K562 (cell line): ENCODE measurements at regions not wholly inside any gene's neighbourhood (a gene's known extent, or its start where the extent isn't known, plus 50 kb on each side); places are given as distances from the start of the nearest gene placed in this dataset.

ENCODE experiments used
- CREBBP ChIP-seq: IDR thresholded peaks from one replicate; pipeline ENCODE4 v1.6.1; 2012; ENCODE audit warnings: low read depth, mild to moderate bottlenecking, control low read depth, inconsistent platforms, low read length
- E2F6 ChIP-seq, 2 experiments: IDR thresholded peaks; 2 replicates each; pipeline ENCODE4 v1.6.1; 2011; ENCODE audit warnings: borderline replicate concordance in 1 of 2, control low read depth in 1 of 2, low read depth in 1 of 2, low read length in 1 of 2, mild to moderate bottlenecking in 1 of 2, mixed read lengths in 1 of 2, moderate library complexity in 1 of 2; ENCODE audit not compliant: insufficient read depth in 1 of 2, insufficient read length in 1 of 2, poor library complexity in 1 of 2, severe bottlenecking in 1 of 2; ENCODE audit errors: extremely low read depth in 1 of 2
- RBM34 ChIP-seq: fragments of 200-400 bp; formaldehyde crosslinking; IDR thresholded peaks from 2 replicates; pipeline ENCODE4 v1.6.1; 2018; ENCODE audit warnings: low read length, borderline replicate concordance; ENCODE audit not compliant: insufficient read depth
- SMAD2 ChIP-seq: fragments of 150-350 bp; IDR thresholded peaks from 2 replicates; pipeline ENCODE4 v1.6.1; 2014; ENCODE audit warnings: low read depth, mild to moderate bottlenecking, low read length
- ZBTB40 ChIP-seq, 2 experiments: fragments of 450-650 bp in 1 of 2; sonication (generic) in 1 of 2; formaldehyde crosslinking in 1 of 2; IDR thresholded peaks; 2 replicates each; pipeline versions ENCODE4 v1.7.1 to v1.9.0; 2016 to 2022; ENCODE audit warnings: inconsistent platforms in 1 of 2, mild to moderate bottlenecking in 1 of 2, missing genetic modification reagents in 1 of 2
- ZNF311 ChIP-seq: fragments of 250-450 bp; sonication (Bioruptor Pico); IDR thresholded peaks from 2 replicates; pipeline ENCODE4 v1.4.0; 2020; ENCODE audit warnings: mild to moderate bottlenecking, moderate library complexity
- ZNF57 ChIP-seq: fragments of 450-650 bp; formaldehyde crosslinking; IDR thresholded peaks from 2 replicates; pipeline ENCODE4 v1.4.0; 2020; ENCODE audit warnings: mild to moderate bottlenecking, moderate library complexity
- ZNF764 ChIP-seq: fragments of 250-450 bp; sonication (Bioruptor Pico); IDR thresholded peaks from 2 replicates; pipeline ENCODE4 v1.4.0; 2020; ENCODE audit warnings: low read depth, mild to moderate bottlenecking, moderate library complexity
- TF ChIP-seq, protein P1 (sequence below): sonication (generic); formaldehyde crosslinking; IDR thresholded peaks from 2 replicates; pipeline ENCODE4 v1.8.0; 2023; ENCODE audit warnings: mild to moderate bottlenecking, missing genetic modification reagents

DNA sequence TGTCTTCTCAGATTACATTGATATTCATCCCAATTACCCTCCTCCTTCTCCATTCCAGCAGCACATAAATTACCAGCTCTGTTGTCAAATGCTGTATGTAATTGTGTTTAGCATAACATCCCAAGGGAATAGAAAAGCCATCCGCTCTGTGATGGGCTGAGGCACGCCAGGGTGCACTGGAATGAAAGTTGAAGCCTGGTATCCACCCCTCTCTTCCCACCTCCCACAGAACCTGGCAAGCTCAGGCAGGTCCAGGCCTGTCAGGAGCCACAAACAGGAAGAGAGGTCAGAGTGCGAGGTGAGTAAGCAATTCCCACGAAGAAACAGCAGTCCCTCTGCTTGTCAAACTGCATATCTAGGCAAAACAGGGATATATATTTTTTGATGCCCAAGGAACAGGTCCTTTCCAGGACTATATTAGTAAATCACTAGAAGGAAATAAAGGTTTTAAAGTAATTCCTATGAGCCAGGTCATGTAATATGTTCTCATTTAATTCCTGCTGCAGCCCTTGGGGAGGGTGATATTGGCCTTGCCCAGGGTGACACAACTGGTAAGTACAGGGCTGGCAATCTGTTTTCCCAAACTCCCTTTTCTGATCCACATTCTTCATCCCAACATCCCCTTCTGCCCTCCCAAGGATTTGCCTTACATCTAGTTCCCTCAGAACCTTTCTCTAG lies 155.6 kb upstream of the GHITM start (continued):
- TF ChIP-seq CREBBP (no peak), ZNF764 (no peak), SMAD2 (no peak), RBM34 (no peak), ZNF311 (CRISPR knock-in tag) (no peak), ZBTB40 (IDR thresholded peaks at IDR 0.05) (no peak), ZBTB40 (CRISPR knock-in tag; IDR thresholded peaks at IDR 0.05) (no peak), E2F6 (IDR thresholded peaks at IDR 0.05; ENCODE audit: borderline replicate concordance in 1 of 2, extremely low read depth in 1 of 2, insufficient read depth in 1 of 2, insufficient read length in 1 of 2, low read depth in 1 of 2, low read length in 1 of 2, poor library complexity in 1 of 2, severe bottlenecking in 1 of 2) (peak in 1 of 2 experiments; percentile 24), ZNF57 (CRISPR knock-in tag) (no peak)
- TF ChIP-seq, protein P1, sequence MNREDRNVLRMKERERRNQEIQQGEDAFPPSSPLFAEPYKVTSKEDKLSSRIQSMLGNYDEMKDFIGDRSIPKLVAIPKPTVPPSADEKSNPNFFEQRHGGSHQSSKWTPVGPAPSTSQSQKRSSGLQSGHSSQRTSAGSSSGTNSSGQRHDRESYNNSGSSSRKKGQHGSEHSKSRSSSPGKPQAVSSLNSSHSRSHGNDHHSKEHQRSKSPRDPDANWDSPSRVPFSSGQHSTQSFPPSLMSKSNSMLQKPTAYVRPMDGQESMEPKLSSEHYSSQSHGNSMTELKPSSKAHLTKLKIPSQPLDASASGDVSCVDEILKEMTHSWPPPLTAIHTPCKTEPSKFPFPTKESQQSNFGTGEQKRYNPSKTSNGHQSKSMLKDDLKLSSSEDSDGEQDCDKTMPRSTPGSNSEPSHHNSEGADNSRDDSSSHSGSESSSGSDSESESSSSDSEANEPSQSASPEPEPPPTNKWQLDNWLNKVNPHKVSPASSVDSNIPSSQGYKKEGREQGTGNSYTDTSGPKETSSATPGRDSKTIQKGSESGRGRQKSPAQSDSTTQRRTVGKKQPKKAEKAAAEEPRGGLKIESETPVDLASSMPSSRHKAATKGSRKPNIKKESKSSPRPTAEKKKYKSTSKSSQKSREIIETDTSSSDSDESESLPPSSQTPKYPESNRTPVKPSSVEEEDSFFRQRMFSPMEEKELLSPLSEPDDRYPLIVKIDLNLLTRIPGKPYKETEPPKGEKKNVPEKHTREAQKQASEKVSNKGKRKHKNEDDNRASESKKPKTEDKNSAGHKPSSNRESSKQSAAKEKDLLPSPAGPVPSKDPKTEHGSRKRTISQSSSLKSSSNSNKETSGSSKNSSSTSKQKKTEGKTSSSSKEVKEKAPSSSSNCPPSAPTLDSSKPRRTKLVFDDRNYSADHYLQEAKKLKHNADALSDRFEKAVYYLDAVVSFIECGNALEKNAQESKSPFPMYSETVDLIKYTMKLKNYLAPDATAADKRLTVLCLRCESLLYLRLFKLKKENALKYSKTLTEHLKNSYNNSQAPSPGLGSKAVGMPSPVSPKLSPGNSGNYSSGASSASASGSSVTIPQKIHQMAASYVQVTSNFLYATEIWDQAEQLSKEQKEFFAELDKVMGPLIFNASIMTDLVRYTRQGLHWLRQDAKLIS (CRISPR knock-in tag) = no peak
